ENCODE measurements at regions not wholly inside any gene's neighbourhood (a gene's known extent, or its start where the extent isn't known, plus 50 kb on each side); places are given as distances from the start of the nearest gene placed in this dataset.

- no peak overlapping the region for H3K27ac ChIP-seq
- TF ChIP-seq RAD21 (conservative IDR thresholded peaks at IDR 0.05 in 1 of 2, IDR thresholded peaks at IDR 0.05 in 1 of 2): no peak
- TF ChIP-seq NR3C1 (IDR thresholded peaks at IDR 0.05): no peak
- no peak for TF ChIP-seq BHLHE40 (IDR thresholded peaks at IDR 0.05; ENCODE audit: low read depth, low read length)
- TF ChIP-seq FOSL2 (IDR thresholded peaks at IDR 0.05): no peak
- no peak for TF ChIP-seq FOSL2 (CRISPR knock-in tag; IDR thresholded peaks at IDR 0.05)
- no peak for TF ChIP-seq HDAC2 (IDR thresholded peaks at IDR 0.05)
- ChIA-PET CTCF (no interaction called here), POLR2A (no interaction called here)
- H3K4me3 ChIP-seq: no peak overlapping the region
- no peak overlapping the region for H3K4me2 ChIP-seq
- no peak for DNase-seq (ENCODE audit: low read depth in 1 of 2, low spot score in 1 of 2)
- peaks cover 12% of the 10 kb centered on the region; the same call in 2 of the 3 replicates for H3K9me3 ChIP-seq
- FAIRE-seq: no peak
- ATAC-seq: no peak
- H3K4me1 ChIP-seq: no peaks in the 10 kb centered on the region
- 0% methylated on average over 1 of the region's 1 CpG for WGBS (ENCODE audit: missing lambda C conversion rate)
Observed at GRCh38 chr2:13662055-13662454, 945.3 kb downstream of the TRIB2 start.

GRCh38 chr2:13666582-13667414, 950.1 kb downstream of the TRIB2 start:
- H3K27ac ChIP-seq: no peak overlapping the region
- H3K4me3 ChIP-seq: no peak overlapping the region
- no peak for FAIRE-seq
- TF ChIP-seq FOXS1 (CRISPR knock-in tag; IDR thresholded peaks at IDR 0.05): no peak
- TF ChIP-seq GATA3 (IDR thresholded peaks at IDR 0.05; ENCODE audit: borderline replicate concordance): no peak
- TF ChIP-seq ZSCAN20 (CRISPR knock-in tag; IDR thresholded peaks at IDR 0.05): no peak
- no peak for TF ChIP-seq FOSB (CRISPR knock-in tag; IDR thresholded peaks at IDR 0.05)
- TF ChIP-seq HOXA7 (CRISPR knock-in tag; IDR thresholded peaks at IDR 0.05): no peak
- no peak for TF ChIP-seq SREBF2 (IDR thresholded peaks at IDR 0.05)
- TF ChIP-seq ATOH8 (CRISPR knock-in tag; IDR thresholded peaks at IDR 0.05; ENCODE audit: low read depth): no peak
- TF ChIP-seq CBX8 (IDR thresholded peaks at IDR 0.05): no peak
- TF ChIP-seq SMC3 (IDR thresholded peaks at IDR 0.05): no peak
- TF ChIP-seq USF2 (IDR thresholded peaks at IDR 0.05): no peak
- no peak for TF ChIP-seq POLR2A (IDR thresholded peaks at IDR 0.05; ENCODE audit: low read length)
- no peak for TF ChIP-seq ZC3H11A (IDR thresholded peaks at IDR 0.05)
- WGBS (ENCODE audit: missing lambda C conversion rate): 3% methylated on average over 3 of the region's 3 CpGs
- no peak for ATAC-seq
- no peak for DNase-seq (ENCODE audit: low read depth in 1 of 2, low spot score in 1 of 2)
- peaks cover 13% of the 10 kb centered on the region; the same call in 2 of the 3 replicates for H3K9me3 ChIP-seq
- no peaks in the 10 kb centered on the region for H3K4me1 ChIP-seq
- ChIA-PET CTCF (no interaction called here), POLR2A (no interaction called here)
- H3K4me2 ChIP-seq: no peak overlapping the region

GRCh38 chr2:13667415-13667757, 950.6 kb downstream of the TRIB2 start:
- no peak for TF ChIP-seq RFX5 (IDR thresholded peaks at IDR 0.05)
- no peak for TF ChIP-seq USF2 (IDR thresholded peaks at IDR 0.05)
- no peak for TF ChIP-seq ZFP36 (IDR thresholded peaks at IDR 0.05; ENCODE audit: borderline replicate concordance, partially characterized antibody)
- no peak for TF ChIP-seq HOXB13 (CRISPR knock-in tag; IDR thresholded peaks at IDR 0.05; ENCODE audit: low read depth)
- TF ChIP-seq RCOR1 (IDR thresholded peaks at IDR 0.05; ENCODE audit: low read depth, low read length): no peak
- no peak for TF ChIP-seq RARB (CRISPR knock-in tag; IDR thresholded peaks at IDR 0.05)
- no peak for TF ChIP-seq POLR2AphosphoS2 (conservative IDR thresholded peaks at IDR 0.05; ENCODE audit: low read length)
- TF ChIP-seq HOXA7 (CRISPR knock-in tag; IDR thresholded peaks at IDR 0.05): no peak
- no peak for TF ChIP-seq JUN (IDR thresholded peaks at IDR 0.05)
- TF ChIP-seq MAFK (IDR thresholded peaks at IDR 0.05; ENCODE audit: partially characterized antibody): no peak
- no peak for TF ChIP-seq NPAS2 (CRISPR knock-in tag; IDR thresholded peaks at IDR 0.05; ENCODE audit: borderline replicate concordance)
- no peak for TF ChIP-seq TFCP2L1 (CRISPR knock-in tag; IDR thresholded peaks at IDR 0.05)
- no peak for TF ChIP-seq REST (IDR thresholded peaks at IDR 0.05)
- no peak for TF ChIP-seq PHF8 (IDR thresholded peaks at IDR 0.05; ENCODE audit: borderline replicate concordance, low read depth)
- peaks cover 16% of the 10 kb centered on the region for H3K9me3 ChIP-seq
- no peak overlapping the region for H3K27ac ChIP-seq
- POLR2A ChIA-PET: no interaction called here
- no peak for DNase-seq (ENCODE audit: low read depth in 1 of 2, low spot score in 1 of 2)
- no peak for ATAC-seq
- CTCF ChIA-PET: no interaction called here
- no peaks in the 10 kb centered on the region for H3K4me1 ChIP-seq
- FAIRE-seq: no peak
- H3K4me3 ChIP-seq: no peak overlapping the region
- no peak overlapping the region for H3K4me2 ChIP-seq
- 0% methylated on average over 1 of the region's 1 CpG for WGBS (ENCODE audit: missing lambda C conversion rate)

Data from A549 (cell line).